Cardiac muscle cell (in vitro differentiated cells and primary cell): ENCODE measurements at regions not wholly inside any gene's neighbourhood (a gene's known extent, or its start where the extent isn't known, plus 50 kb on each side); places are given as distances from the start of the nearest gene placed in this dataset.

Source experiments
- DNase-seq, 2 donors: peaks; one replicate each; pipeline versions ENCODE4 v3.0.0 to v3.0.0-alpha.2; 2010 to 2017; ENCODE audit warnings: low read depth in 1 of 2, low spot score in 1 of 2
- H3K27ac ChIP-seq: fragments of 200-600 bp; sonication (generic); 2 replicates; pipeline ENCODE4 v1.5.1; 2016
- H3K27me3 ChIP-seq: fragments of 200-600 bp; sonication (generic); 2 replicates; pipeline ENCODE4 v1.6.0; 2016; ENCODE audit warnings: control low read depth
- H3K36me3 ChIP-seq: fragments of 200-600 bp; sonication (generic); 2 replicates; pipeline ENCODE4 v1.5.1; 2016; ENCODE audit warnings: control low read depth
- H3K4me1 ChIP-seq: fragments of 200-600 bp; sonication (generic); 2 replicates; pipeline ENCODE4 v1.8.1; 2017; ENCODE audit warnings: low read depth, mild to moderate bottlenecking, mixed run types
- H3K4me3 ChIP-seq: fragments of 200-600 bp; sonication (generic); 2 replicates; pipeline ENCODE4 v1.5.1; 2016; ENCODE audit warnings: mild to moderate bottlenecking
- H3K9me3 ChIP-seq: fragments of 200-600 bp; sonication (generic); 2 replicates; pipeline ENCODE4 v1.5.1; 2017; ENCODE audit warnings: low read depth, mild to moderate bottlenecking, control low read depth
- TF ChIP-seq, protein P1 (sequence below): IDR thresholded peaks from 2 replicates; pipeline ENCODE4 v1.5.1; 2012; ENCODE audit warnings: low read depth, mild to moderate bottlenecking, low read length

DNA sequence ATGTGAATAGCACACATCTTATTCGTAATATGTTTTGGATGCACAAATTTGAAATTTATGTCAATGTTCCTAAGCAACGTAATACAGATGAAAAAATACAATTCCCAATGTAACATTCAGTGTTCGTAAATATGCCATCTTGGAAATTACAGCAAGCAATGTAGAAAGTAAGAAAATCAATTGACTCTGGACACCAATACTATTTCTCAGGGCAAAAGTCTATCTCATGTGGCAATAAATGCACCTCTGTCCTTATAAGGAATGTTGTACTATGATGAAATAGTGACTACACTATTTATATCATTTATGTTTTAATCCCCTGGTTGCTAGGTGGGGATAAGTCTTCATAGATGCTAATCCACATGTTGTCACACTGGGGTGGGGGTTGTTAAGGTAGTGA, 251.2 kb downstream of the GXYLT1 start:
- TF ChIP-seq, protein P1, sequence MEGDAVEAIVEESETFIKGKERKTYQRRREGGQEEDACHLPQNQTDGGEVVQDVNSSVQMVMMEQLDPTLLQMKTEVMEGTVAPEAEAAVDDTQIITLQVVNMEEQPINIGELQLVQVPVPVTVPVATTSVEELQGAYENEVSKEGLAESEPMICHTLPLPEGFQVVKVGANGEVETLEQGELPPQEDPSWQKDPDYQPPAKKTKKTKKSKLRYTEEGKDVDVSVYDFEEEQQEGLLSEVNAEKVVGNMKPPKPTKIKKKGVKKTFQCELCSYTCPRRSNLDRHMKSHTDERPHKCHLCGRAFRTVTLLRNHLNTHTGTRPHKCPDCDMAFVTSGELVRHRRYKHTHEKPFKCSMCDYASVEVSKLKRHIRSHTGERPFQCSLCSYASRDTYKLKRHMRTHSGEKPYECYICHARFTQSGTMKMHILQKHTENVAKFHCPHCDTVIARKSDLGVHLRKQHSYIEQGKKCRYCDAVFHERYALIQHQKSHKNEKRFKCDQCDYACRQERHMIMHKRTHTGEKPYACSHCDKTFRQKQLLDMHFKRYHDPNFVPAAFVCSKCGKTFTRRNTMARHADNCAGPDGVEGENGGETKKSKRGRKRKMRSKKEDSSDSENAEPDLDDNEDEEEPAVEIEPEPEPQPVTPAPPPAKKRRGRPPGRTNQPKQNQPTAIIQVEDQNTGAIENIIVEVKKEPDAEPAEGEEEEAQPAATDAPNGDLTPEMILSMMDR: no peak
- Histone ChIP-seq H3K27ac (no peak overlapping the region), H3K4me1 (no peaks in the 10 kb centered on the region), H3K9me3 (no peaks in the 10 kb centered on the region), H3K36me3 (no peaks in the 10 kb centered on the region), H3K4me3 (no peak overlapping the region), H3K27me3 (no peaks in the 10 kb centered on the region)
- no peak for DNase-seq

DNA sequence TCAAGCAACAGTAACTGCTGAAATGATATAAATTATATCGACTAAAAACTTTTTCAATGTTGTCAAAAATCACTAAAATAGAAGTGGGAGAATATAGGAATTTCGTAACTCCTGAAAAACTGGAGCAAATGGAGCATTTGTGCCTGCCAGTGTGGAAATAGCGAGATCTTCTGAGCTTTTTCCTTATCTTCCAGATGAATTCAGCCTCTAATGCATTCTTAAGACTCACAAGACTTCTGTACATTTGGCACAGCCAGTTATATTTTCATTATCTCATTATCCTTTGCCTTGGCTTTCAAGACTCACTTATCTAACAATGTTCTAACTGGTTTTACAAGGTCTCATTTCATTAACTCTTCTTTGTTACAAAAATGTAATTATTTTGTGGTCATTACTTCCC, 252.4 kb downstream of the GXYLT1 start:
- H3K27ac ChIP-seq: no peak overlapping the region
- no peaks in the 10 kb centered on the region for H3K4me1 ChIP-seq
- TF ChIP-seq, protein P1: no peak
- no peaks in the 10 kb centered on the region for H3K36me3 ChIP-seq
- H3K9me3 ChIP-seq: no peaks in the 10 kb centered on the region
- no peaks in the 10 kb centered on the region for H3K27me3 ChIP-seq
- H3K4me3 ChIP-seq: no peak overlapping the region
- no peak for DNase-seq

DNA sequence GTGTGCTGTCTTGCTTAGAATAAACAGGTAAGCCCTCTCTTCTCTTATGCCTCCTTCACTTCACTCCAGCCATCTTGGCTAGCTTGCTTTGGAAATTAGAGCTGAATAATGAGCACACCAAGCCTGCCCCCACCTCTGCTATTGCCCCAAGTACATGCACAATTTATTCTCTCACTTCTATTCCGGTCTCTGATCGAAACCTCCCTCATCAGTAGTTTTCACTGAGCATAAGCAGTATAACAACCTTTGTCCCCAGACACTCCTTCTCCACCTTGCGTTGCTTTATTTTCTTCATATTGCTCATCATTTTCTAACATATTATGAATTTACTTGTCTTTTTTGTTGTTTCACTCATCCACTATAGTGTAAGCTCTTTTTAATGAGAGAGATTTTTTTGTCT, 253.4 kb downstream of the GXYLT1 start:
- TF ChIP-seq, protein P1: no peak
- Histone ChIP-seq H3K27me3 (no peaks in the 10 kb centered on the region), H3K4me3 (no peak overlapping the region), H3K9me3 (no peaks in the 10 kb centered on the region), H3K27ac (no peak overlapping the region), H3K4me1 (no peaks in the 10 kb centered on the region), H3K36me3 (no peaks in the 10 kb centered on the region)
- DNase-seq: no peak

DNA sequence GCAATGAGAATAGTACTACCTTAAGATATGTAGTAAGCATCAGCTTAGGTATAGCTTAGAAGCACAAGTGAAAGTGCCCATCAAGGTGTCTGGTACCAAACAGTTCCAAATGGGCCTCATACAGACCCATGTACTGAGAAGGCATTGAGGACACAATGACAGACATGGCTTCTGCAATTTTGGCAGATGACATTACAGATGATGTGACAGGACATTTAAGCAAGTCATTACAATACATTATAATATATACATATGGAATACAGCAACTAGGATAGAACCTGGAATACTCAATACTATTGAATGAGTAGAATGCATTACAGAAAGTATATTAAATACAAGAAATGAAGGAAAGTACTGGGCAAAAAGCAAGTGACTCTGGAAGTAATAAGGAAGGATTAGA, 256.4 kb downstream of the GXYLT1 start:
- Histone ChIP-seq H3K27me3 (no peaks in the 10 kb centered on the region), H3K4me1 (no peaks in the 10 kb centered on the region), H3K27ac (no peak overlapping the region), H3K36me3 (no peaks in the 10 kb centered on the region), H3K4me3 (no peak overlapping the region), H3K9me3 (no peaks in the 10 kb centered on the region)
- DNase-seq: no peak
- TF ChIP-seq, protein P1: no peak

DNA sequence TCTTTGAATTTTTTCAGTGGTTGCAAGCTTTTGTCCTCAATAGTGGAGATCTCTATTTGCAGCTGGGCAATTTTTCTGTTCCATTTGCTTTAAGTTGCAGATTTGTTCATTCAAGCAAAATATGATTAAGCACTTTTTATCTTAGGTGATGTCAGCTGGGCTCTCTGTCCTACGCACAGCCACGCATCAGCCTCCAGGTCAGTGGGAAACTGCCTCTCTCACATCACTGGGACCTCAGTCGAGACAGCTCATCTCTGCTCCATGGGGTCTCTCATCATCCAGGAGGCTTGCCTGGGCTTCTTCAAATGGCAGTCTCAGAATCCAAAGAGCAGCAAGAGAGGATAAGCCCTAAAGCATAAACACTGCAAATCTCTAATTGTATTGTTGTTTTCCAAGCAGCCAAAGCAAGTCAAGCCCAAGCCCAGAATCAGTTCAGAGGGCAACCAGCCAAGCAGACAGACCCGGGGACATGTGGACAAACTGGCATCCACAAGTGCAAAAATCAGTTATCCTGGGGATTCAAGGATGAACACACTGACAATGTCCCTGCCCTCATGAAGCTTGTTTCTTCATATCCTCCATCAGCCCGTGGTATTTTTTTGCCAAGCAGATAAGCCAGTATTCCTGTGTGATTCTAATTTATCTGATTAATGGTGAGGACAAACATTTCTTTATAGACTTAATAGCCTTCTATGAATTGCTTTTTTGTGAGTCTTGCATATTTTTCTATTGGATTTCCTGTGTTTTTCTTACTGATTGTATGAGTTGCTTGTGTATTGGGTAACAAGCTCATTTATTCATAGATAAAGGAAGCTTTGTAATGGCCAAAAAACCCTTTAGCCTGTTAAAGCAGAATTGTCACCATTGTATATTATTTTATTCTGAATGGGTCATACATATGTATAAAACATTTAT, 262.5 kb downstream of the GXYLT1 start:
- Histone ChIP-seq H3K9me3 (no peaks in the 10 kb centered on the region), H3K27me3 (no peaks in the 10 kb centered on the region), H3K36me3 (no peaks in the 10 kb centered on the region), H3K27ac (no peak overlapping the region), H3K4me3 (no peak overlapping the region), H3K4me1 (no peaks in the 10 kb centered on the region)
- DNase-seq: no peak
- TF ChIP-seq, protein P1: no peak
